Peyer's patch (tissue), 4 donors: ENCODE measurements at regions not wholly inside any gene's neighbourhood (a gene's known extent, or its start where the extent isn't known, plus 50 kb on each side); places are given as distances from the start of the nearest gene placed in this dataset.
"Not testable (repeated sequence)": the region's sequence is repeated elsewhere in the genome, so short reads cannot be mapped to it uniquely, and the experiment has no call there.

ENCODE experiments used
- DNase-seq, 3 donors: peaks; one replicate each; pipeline ENCODE4 v3.0.0-alpha.2; 2017 to 2019
- H3K27ac ChIP-seq, 4 donors: fragments of 200-600 bp; sonication (generic); one replicate each; pipeline ENCODE4 v1.5.1; 2016 to 2019
- H3K27me3 ChIP-seq, 2 donors: fragments of 200-600 bp; sonication (generic); one replicate each; pipeline ENCODE4 v1.5.1; 2019
- H3K36me3 ChIP-seq, 3 donors: fragments of 200-600 bp; sonication (generic); one replicate each; pipeline ENCODE4 v1.5.1; 2016 to 2019
- H3K4me1 ChIP-seq, 4 donors: fragments of 200-600 bp; sonication (generic); one replicate each; pipeline ENCODE4 v1.5.1; 2016 to 2019
- H3K4me3 ChIP-seq, 4 donors: fragments of 200-600 bp; sonication (generic); 1 replicate in 3 of 4; 2 replicates in 1 of 4; pipeline ENCODE4 v1.5.1; 2016 to 2019; ENCODE audit warnings: mild to moderate bottlenecking in 1 of 4
- H3K9me3 ChIP-seq, 4 donors: fragments of 200-600 bp; sonication (generic); one replicate each; pipeline ENCODE4 v1.5.1; 2016 to 2019; ENCODE audit warnings: mild to moderate bottlenecking in 1 of 4
- POLR2A ChIP-seq, 2 donors: fragments of 450-650 bp; IDR thresholded peaks; one replicate each; pipeline ENCODE4 v1.5.1; 2017; ENCODE audit warnings: antibody characterized with exemption in 2 of 2, mild to moderate bottlenecking in 2 of 2, moderate library complexity in 2 of 2
- TF ChIP-seq, protein P1 (sequence below), 6 experiments: fragments of 450-650 bp in 4 of 6; fragments of 200-600 bp in 2 of 6; sonication (generic) in 1 of 6; IDR thresholded peaks; one replicate each; pipeline ENCODE4 v1.5.1; 2017 to 2019; ENCODE audit warnings: antibody characterized with exemption in 6 of 6, mild to moderate bottlenecking in 3 of 6, moderate library complexity in 1 of 6

GRCh38 chr3:146359841-146360240, 108.9 kb upstream of the PLSCR4 start:
- no peaks in the 10 kb centered on the region for H3K36me3 ChIP-seq
- DNase-seq = no peak
- H3K27ac ChIP-seq = no peak overlapping the region
- H3K4me1 ChIP-seq = no peaks in the 10 kb centered on the region
- TF ChIP-seq, protein P1, sequence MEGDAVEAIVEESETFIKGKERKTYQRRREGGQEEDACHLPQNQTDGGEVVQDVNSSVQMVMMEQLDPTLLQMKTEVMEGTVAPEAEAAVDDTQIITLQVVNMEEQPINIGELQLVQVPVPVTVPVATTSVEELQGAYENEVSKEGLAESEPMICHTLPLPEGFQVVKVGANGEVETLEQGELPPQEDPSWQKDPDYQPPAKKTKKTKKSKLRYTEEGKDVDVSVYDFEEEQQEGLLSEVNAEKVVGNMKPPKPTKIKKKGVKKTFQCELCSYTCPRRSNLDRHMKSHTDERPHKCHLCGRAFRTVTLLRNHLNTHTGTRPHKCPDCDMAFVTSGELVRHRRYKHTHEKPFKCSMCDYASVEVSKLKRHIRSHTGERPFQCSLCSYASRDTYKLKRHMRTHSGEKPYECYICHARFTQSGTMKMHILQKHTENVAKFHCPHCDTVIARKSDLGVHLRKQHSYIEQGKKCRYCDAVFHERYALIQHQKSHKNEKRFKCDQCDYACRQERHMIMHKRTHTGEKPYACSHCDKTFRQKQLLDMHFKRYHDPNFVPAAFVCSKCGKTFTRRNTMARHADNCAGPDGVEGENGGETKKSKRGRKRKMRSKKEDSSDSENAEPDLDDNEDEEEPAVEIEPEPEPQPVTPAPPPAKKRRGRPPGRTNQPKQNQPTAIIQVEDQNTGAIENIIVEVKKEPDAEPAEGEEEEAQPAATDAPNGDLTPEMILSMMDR (IDR thresholded peaks at IDR 0.05) = no peak
- TF ChIP-seq POLR2A (IDR thresholded peaks at IDR 0.05) = no peak
- no peaks in the 10 kb centered on the region for H3K9me3 ChIP-seq
- no peaks in the 10 kb centered on the region for H3K27me3 ChIP-seq
- no peak overlapping the region for H3K4me3 ChIP-seq

DNA sequence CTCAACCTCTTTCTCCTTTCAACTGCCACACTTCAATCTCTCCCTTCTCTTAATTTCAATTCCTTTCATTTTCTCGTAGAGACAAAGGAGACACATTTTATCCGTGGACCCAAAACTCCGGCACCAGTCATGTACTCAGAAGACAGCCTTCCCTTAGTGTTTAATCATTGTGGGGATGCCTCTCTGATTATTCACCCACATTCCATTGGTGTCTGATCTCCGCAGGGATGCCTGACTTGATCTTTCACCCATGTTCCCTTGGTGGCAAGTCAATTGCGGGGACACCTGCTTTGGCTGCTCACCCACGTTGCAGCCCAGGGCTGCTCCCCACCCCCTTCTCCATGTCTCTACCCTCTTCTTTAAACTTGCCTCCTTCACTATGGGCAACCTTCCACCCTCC, 103.5 kb upstream of the PLSCR4 start:
- not testable (repeated sequence) for H3K27me3 ChIP-seq, DNase-seq, H3K27ac ChIP-seq, H3K4me3 ChIP-seq, H3K9me3 ChIP-seq, H3K36me3 ChIP-seq, H3K4me1 ChIP-seq

DNA sequence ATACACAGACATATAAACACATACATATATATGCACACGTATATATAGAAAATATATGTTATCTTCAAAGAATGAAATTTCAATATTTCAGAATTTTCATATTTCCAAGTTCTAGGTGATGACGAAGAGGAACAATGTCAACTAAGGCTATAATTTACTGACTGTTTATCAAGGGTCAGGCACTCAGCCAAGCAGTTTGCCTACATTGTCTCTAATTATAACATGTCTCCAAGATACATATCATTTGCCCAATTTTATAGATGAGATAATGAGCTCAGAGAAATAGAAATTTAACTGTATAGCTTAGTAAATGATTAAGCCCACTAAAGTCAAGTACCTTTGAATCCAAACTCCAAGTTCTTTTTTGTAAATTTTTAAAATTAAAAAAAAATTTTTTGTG, 99.9 kb upstream of the PLSCR4 start:
- Histone ChIP-seq H3K27me3 (no peaks in the 10 kb centered on the region), H3K4me1 (no peaks in the 10 kb centered on the region), H3K27ac (no peak overlapping the region), H3K9me3 (no peaks in the 10 kb centered on the region), H3K36me3 (no peaks in the 10 kb centered on the region), H3K4me3 (no peak overlapping the region)
- no peak for DNase-seq
- no peak for TF ChIP-seq POLR2A (IDR thresholded peaks at IDR 0.05)
- TF ChIP-seq, protein P1 (IDR thresholded peaks at IDR 0.05) = no peak

- no peak overlapping the region for H3K4me3 ChIP-seq
- no peak for TF ChIP-seq POLR2A (IDR thresholded peaks at IDR 0.05)
- TF ChIP-seq, protein P1 (IDR thresholded peaks at IDR 0.05) = no peak
- H3K27me3 ChIP-seq = no peaks in the 10 kb centered on the region
- no peak overlapping the region for H3K27ac ChIP-seq
- no peaks in the 10 kb centered on the region for H3K36me3 ChIP-seq
- H3K9me3 ChIP-seq = no peaks in the 10 kb centered on the region
- H3K4me1 ChIP-seq = no peaks in the 10 kb centered on the region
- DNase-seq = no peak
These were observed 95.0 kb upstream of the PLSCR4 start for GRCh38 chr3:146345900-146346299.

DNA sequence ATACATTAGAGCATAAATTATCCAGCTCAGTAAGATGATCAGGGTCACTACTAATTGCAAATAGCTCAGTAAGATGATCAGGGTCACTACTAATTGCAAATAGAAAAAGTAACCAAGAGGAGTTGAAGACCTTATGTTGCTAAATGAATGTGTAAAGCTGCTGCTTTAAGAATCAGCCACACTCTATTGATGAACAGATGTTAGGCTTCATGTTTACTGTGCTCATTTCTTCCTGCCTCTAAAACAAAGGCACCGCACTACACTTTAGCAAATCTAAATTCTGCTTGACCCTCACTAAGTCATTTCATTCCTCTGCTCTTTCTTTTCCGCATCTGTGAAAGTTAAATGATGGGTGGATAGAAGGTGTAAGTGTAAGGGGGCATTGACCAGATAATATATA, 92.6 kb upstream of the PLSCR4 start:
- no peak for DNase-seq
- Histone ChIP-seq H3K4me3 (no peak overlapping the region), H3K27me3 (no peaks in the 10 kb centered on the region), H3K27ac (no peak overlapping the region), H3K9me3 (no peaks in the 10 kb centered on the region), H3K36me3 (no peaks in the 10 kb centered on the region), H3K4me1 (no peaks in the 10 kb centered on the region)
- TF ChIP-seq POLR2A (IDR thresholded peaks at IDR 0.05) = no peak
- TF ChIP-seq, protein P1 (IDR thresholded peaks at IDR 0.05) = no peak

GRCh38 chr3:146342989-146343388, 92.1 kb upstream of the PLSCR4 start:
- no peak for DNase-seq
- H3K27ac ChIP-seq = no peak overlapping the region
- no peaks in the 10 kb centered on the region for H3K9me3 ChIP-seq
- no peak overlapping the region for H3K4me3 ChIP-seq
- H3K4me1 ChIP-seq = no peaks in the 10 kb centered on the region
- no peaks in the 10 kb centered on the region for H3K27me3 ChIP-seq
- TF ChIP-seq, protein P1 (IDR thresholded peaks at IDR 0.05) = no peak
- TF ChIP-seq POLR2A (IDR thresholded peaks at IDR 0.05) = no peak
- H3K36me3 ChIP-seq = no peaks in the 10 kb centered on the region
